Liver (tissue), 7 donors: ENCODE measurements at regions not wholly inside any gene's neighbourhood (a gene's known extent, or its start where the extent isn't known, plus 50 kb on each side); places are given as distances from the start of the nearest gene placed in this dataset.

Source experiments
- DNase-seq: peaks from one replicate; pipeline ENCODE4 v3.0.0-alpha.2; 2017; ENCODE audit warnings: low spot score
- H3K27ac ChIP-seq, 2 donors: one replicate each; pipeline ENCODE4 v1.7.0; 2013; ENCODE audit warnings: inconsistent platforms in 2 of 2, low read length in 2 of 2, control low read depth in 1 of 2, low read depth in 1 of 2, mild to moderate bottlenecking in 1 of 2
- H3K27me3 ChIP-seq, 4 donors: one replicate each; pipeline versions ENCODE4 v1.6.1 to v1.7.0; 2013; ENCODE audit warnings: low read length in 3 of 4, inconsistent platforms in 1 of 4, mild to moderate bottlenecking in 1 of 4, moderate library complexity in 1 of 4; ENCODE audit not compliant: control insufficient read depth in 4 of 4, insufficient read depth in 4 of 4
- H3K36me3 ChIP-seq, 4 donors: one replicate each; pipeline versions ENCODE4 v1.6.1 to v1.7.0; 2013; ENCODE audit warnings: low read length in 3 of 4, mild to moderate bottlenecking in 3 of 4, low read depth in 1 of 4, moderate library complexity in 1 of 4; ENCODE audit not compliant: control insufficient read depth in 4 of 4, insufficient read depth in 3 of 4
- H3K4me1 ChIP-seq, 4 donors: one replicate each; pipeline versions ENCODE4 v1.6.1 to v1.7.0; 2013; ENCODE audit warnings: low read length in 3 of 4, mild to moderate bottlenecking in 3 of 4, moderate library complexity in 1 of 4; ENCODE audit not compliant: control insufficient read depth in 4 of 4, insufficient read depth in 4 of 4
- H3K4me3 ChIP-seq, 3 donors: one replicate each; pipeline versions ENCODE4 v1.6.1 to v1.7.0; 2013; ENCODE audit warnings: low read length in 3 of 3, control low read depth in 1 of 3, low read depth in 1 of 3, mild to moderate bottlenecking in 1 of 3
- H3K9ac ChIP-seq, 2 donors: one replicate each; pipeline ENCODE4 v1.7.0; 2013; ENCODE audit warnings: low read length in 2 of 2, mild to moderate bottlenecking in 2 of 2, moderate library complexity in 2 of 2, control low read depth in 1 of 2, low read depth in 1 of 2
- H3K9me3 ChIP-seq, 4 donors: one replicate each; pipeline versions ENCODE4 v1.6.1 to v1.7.0; 2013; ENCODE audit warnings: low read length in 3 of 4; ENCODE audit not compliant: control insufficient read depth in 4 of 4
- ATF3 ChIP-seq: IDR thresholded peaks from 2 replicates; pipeline ENCODE4 v1.6.1; 2016; ENCODE audit warnings: antibody characterized with exemption
- FOXA1 ChIP-seq: IDR thresholded peaks from 2 replicates; pipeline ENCODE4 v1.6.1; 2016; ENCODE audit warnings: antibody characterized with exemption
- HNF4G ChIP-seq: IDR thresholded peaks from 2 replicates; pipeline ENCODE4 v1.6.1; 2016; ENCODE audit warnings: antibody characterized with exemption
- JUND ChIP-seq, 2 donors: IDR thresholded peaks; 2 replicates each; pipeline ENCODE4 v1.6.1; 2016; ENCODE audit warnings: antibody characterized with exemption in 2 of 2
- MAX ChIP-seq: IDR thresholded peaks from 2 replicates; pipeline ENCODE4 v1.6.1; 2016; ENCODE audit warnings: antibody characterized with exemption
- NR2F2 ChIP-seq: IDR thresholded peaks from 2 replicates; pipeline ENCODE4 v1.6.1; 2016; ENCODE audit warnings: antibody characterized with exemption
- REST ChIP-seq: IDR thresholded peaks from 2 replicates; pipeline ENCODE4 v1.6.1; 2016; ENCODE audit warnings: antibody characterized with exemption, mild to moderate bottlenecking
- TAF1 ChIP-seq: conservative IDR thresholded peaks from 2 replicates; pipeline ENCODE4 v1.6.1; 2016; ENCODE audit warnings: antibody characterized with exemption, mild to moderate bottlenecking
- WGBS: extraction: QIAGEN DNeasy Blood & Tissue Kit; methylation state at CpG from one replicate; pipeline ENCODE4 v1.1.7; 2013; 5-methylcytosine and 5-hydroxymethylcytosine counted together
- donor health status: healthy.
- donor health status: healthy.
- donor health status: healthy.
- donor health status: healthy.

- 91% methylated on average over 2 of the region's 2 CpGs for WGBS
- no peak for DNase-seq
Observed at GRCh38 chr16:72434159-72434558, 262.2 kb upstream of the PMFBP1 start.

GRCh38 chr16:72430121-72430520, 258.2 kb upstream of the PMFBP1 start:
- H3K36me3 ChIP-seq = no peaks in the 10 kb centered on the region
- H3K27ac ChIP-seq = no peak overlapping the region
- no peak overlapping the region for H3K4me3 ChIP-seq
- TF ChIP-seq NR2F2 = no peak
- no peak for TF ChIP-seq JUND (IDR thresholded peaks at IDR 0.05)
- no peak for TF ChIP-seq MAX
- H3K9ac ChIP-seq = no peak overlapping the region
- DNase-seq = no peak
- WGBS = 88% methylated on average over 2 of the region's 2 CpGs
- H3K27me3 ChIP-seq = no peaks in the 10 kb centered on the region
- H3K4me1 ChIP-seq = no peaks in the 10 kb centered on the region
- H3K9me3 ChIP-seq = peaks cover 2 to 16% (median 5%) of the 10 kb centered on the region in 4 donors

More at GRCh38 chr16:72434159-72434558, 262.2 kb upstream of the PMFBP1 start:
- Histone ChIP-seq H3K27me3 (no peaks in the 10 kb centered on the region), H3K36me3 (no peaks in the 10 kb centered on the region), H3K4me1 (no peaks in the 10 kb centered on the region), H3K9ac (no peak overlapping the region), H3K9me3 (peaks cover 2 to 21% (median 6%) of the 10 kb centered on the region in 4 donors), H3K4me3 (no peak overlapping the region), H3K27ac (no peak overlapping the region)
- TF ChIP-seq HNF4G (no peak), FOXA1 (no peak), MAX (no peak), REST (no peak)

GRCh38 chr16:72429671-72430081, 257.7 kb upstream of the PMFBP1 start:
- Histone ChIP-seq H3K9me3 (peaks cover under 1 to 12% (median 2%) of the 10 kb centered on the region in 4 donors), H3K4me3 (no peak overlapping the region), H3K27ac (no peak overlapping the region), H3K36me3 (no peaks in the 10 kb centered on the region), H3K4me1 (no peaks in the 10 kb centered on the region), H3K9ac (no peak overlapping the region), H3K27me3 (no peaks in the 10 kb centered on the region)
- 84% methylated on average over 5 of the region's 5 CpGs for WGBS
- DNase-seq = no peak
- no peak for TF ChIP-seq MAX
- TF ChIP-seq ATF3 = no peak
- no peak for TF ChIP-seq TAF1
